Endothelial cell of umbilical vein (primary cell): ENCODE measurements at regions not wholly inside any gene's neighbourhood (a gene's known extent, or its start where the extent isn't known, plus 50 kb on each side); places are given as distances from the start of the nearest gene placed in this dataset.

ENCODE experiments used
- BruUV-seq: library from RNA; stranded (reverse); fragments of 400-500 nt; replicated peaks from 2 replicates; lab custom pipeline; 2021; lab: Mats Ljungman, UMichigan
- CTCF ChIA-PET: fragments of 300-600, 350-600 bp; sonication (Branson Sonifier 250); formaldehyde crosslinking; loops from one replicate; lab custom pipeline; 2021; ENCODE audit warnings: antibody characterized with exemption, inconsistent platforms; lab: Charles Lee
- POLR2A ChIA-PET: fragments of 300-600, 350-600 bp; sonication (Branson Sonifier 250); formaldehyde crosslinking; loops from one replicate; lab custom pipeline; 2021; ENCODE audit warnings: antibody characterized with exemption, inconsistent platforms; lab: Charles Lee
- DNase-seq: peaks from one replicate; pipeline ENCODE4 v3.0.0-alpha.2; 2011; ENCODE audit warnings: low read depth, low spot score
- FAIRE-seq: peaks from 2 replicates; lab custom pipeline; 2011; peaks lifted over from hg19 to GRCh38; lab: Jason Lieb, UNC
- H2AFZ ChIP-seq: 2 replicates; pipeline ENCODE4 v1.6.0; 2012; ENCODE audit warnings: low read depth, low read length, control low read depth, inconsistent platforms
- H3K27ac ChIP-seq: 2 replicates; pipeline ENCODE4 v1.5.1; 2011; ENCODE audit warnings: low read depth, mild to moderate bottlenecking, control low read depth, low read length, moderate library complexity; ENCODE audit not compliant: insufficient read depth
- H3K27me3 ChIP-seq, 2 experiments: 2 replicates each; pipeline versions ENCODE4 v1.6.0 to v1.6.1; 2011; ENCODE audit warnings: low read length in 2 of 2, mixed read lengths in 1 of 2; ENCODE audit not compliant: control insufficient read depth in 2 of 2, insufficient read depth in 2 of 2
- H3K36me3 ChIP-seq, 2 experiments: 2 replicates in 1 of 2; 3 replicates in 1 of 2; pipeline ENCODE4 v1.5.1; 2011; ENCODE audit warnings: low read length in 2 of 2, mild to moderate bottlenecking in 1 of 2, moderate library complexity in 1 of 2; ENCODE audit not compliant: control insufficient read depth in 2 of 2, insufficient read depth in 2 of 2; ENCODE audit errors: extremely low read depth in 1 of 2
- H3K4me1 ChIP-seq: 3 replicates; pipeline ENCODE4 v1.5.1; 2011; ENCODE audit warnings: mild to moderate bottlenecking, low read length; ENCODE audit not compliant: control insufficient read depth, insufficient read depth; ENCODE audit errors: extremely low read depth
- H3K4me2 ChIP-seq: 2 replicates; pipeline ENCODE4 v1.6.1; 2011; ENCODE audit warnings: low read length, control low read depth, mixed read lengths; ENCODE audit not compliant: insufficient read depth
- H3K4me3 ChIP-seq, 3 experiments: fragments of 200-600 bp in 1 of 3; sonication (generic), shearing (Covaris generic) in 1 of 3; replicated peaks in 1 of 3; 2 replicates each; pipeline ENCODE4 v1.5.1; 2011 to 2016; ENCODE audit warnings: control low read depth in 3 of 3, low read length in 3 of 3, mild to moderate bottlenecking in 2 of 3, inconsistent platforms in 1 of 3, low read depth in 1 of 3, moderate library complexity in 1 of 3; ENCODE audit not compliant: insufficient read depth in 1 of 3
- H3K79me2 ChIP-seq: 2 replicates; pipeline ENCODE4 v1.6.0; 2012; ENCODE audit warnings: low read length, inconsistent platforms; ENCODE audit not compliant: control insufficient read depth, insufficient read depth
- H3K9ac ChIP-seq: replicated peaks from 2 replicates; pipeline ENCODE3; 2011; ENCODE audit warnings: low read length, control low read depth; ENCODE audit not compliant: insufficient read depth; ENCODE audit errors: extremely low read depth
- H3K9me1 ChIP-seq: replicated peaks from 3 replicates; pipeline ENCODE4 v1.6.0; 2011; ENCODE audit warnings: mild to moderate bottlenecking, low read length; ENCODE audit not compliant: control insufficient read depth, insufficient read depth; ENCODE audit errors: extremely low read depth
- H3K9me3 ChIP-seq: replicated peaks from 2 replicates; pipeline ENCODE4 v1.5.1; 2012; ENCODE audit warnings: low read length, inconsistent platforms; ENCODE audit not compliant: control insufficient read depth, insufficient read depth
- H4K20me1 ChIP-seq: replicated peaks from 2 replicates; pipeline ENCODE3; 2011; ENCODE audit warnings: mild to moderate bottlenecking, low read length; ENCODE audit not compliant: control insufficient read depth, insufficient read depth; ENCODE audit errors: extremely low read depth
- EZH2 ChIP-seq: IDR thresholded peaks from 2 replicates; pipeline ENCODE4 v1.6.1; 2012; ENCODE audit warnings: borderline replicate concordance, low read depth, mild to moderate bottlenecking, moderate library complexity, low read length, inconsistent platforms; ENCODE audit not compliant: severe bottlenecking
- FOS ChIP-seq: IDR thresholded peaks from 2 replicates; pipeline ENCODE4 v1.6.1; 2011; ENCODE audit warnings: mild to moderate bottlenecking, low read length, moderate library complexity, borderline replicate concordance; ENCODE audit not compliant: insufficient read depth
- GATA2 ChIP-seq: IDR thresholded peaks from 2 replicates; pipeline ENCODE4 v1.7.0; 2011; ENCODE audit warnings: low read depth, mild to moderate bottlenecking, moderate library complexity, mixed read lengths, low read length; ENCODE audit not compliant: insufficient read length, insufficient read depth
- JUN ChIP-seq: IDR thresholded peaks from 2 replicates; pipeline ENCODE4 v1.6.1; 2011; ENCODE audit warnings: borderline replicate concordance, low read depth; ENCODE audit not compliant: insufficient read length, insufficient read depth
- MYC ChIP-seq: IDR thresholded peaks from one replicate; pipeline ENCODE4 v1.6.1; 2011; ENCODE audit warnings: mild to moderate bottlenecking, low read depth, low read length
- POLR2A ChIP-seq: IDR thresholded peaks from 2 replicates; pipeline ENCODE4 v1.6.1; 2012; ENCODE audit warnings: low read depth, mild to moderate bottlenecking, control low read depth, low read length
- POLR2AphosphoS5 ChIP-seq: IDR thresholded peaks from 2 replicates; pipeline ENCODE4 v1.6.1; 2012; ENCODE audit warnings: low read depth, mild to moderate bottlenecking, control low read depth, low read length, moderate library complexity; ENCODE audit not compliant: insufficient read depth
- dilution Hi-C: fragments of 300-500 bp; cut with MboI; formaldehyde crosslinking; loops from one replicate; pipeline ENCODE4 v1.15.0; 2019; ENCODE audit warnings: low sequenced_read_pairs; ENCODE audit not compliant: extremely low pct_ligation_motif_present
- intact Hi-C: fragments of 100-400 bp; cut with micrococcal nuclease; formaldehyde crosslinking; loops from one replicate; pipeline ENCODE4 v1.10.0; 2022
- TF ChIP-seq, protein P1 (sequence below), 2 donors: IDR thresholded peaks; 1 replicate in 1 of 2; 2 replicates in 1 of 2; pipeline ENCODE4 v1.5.1; 2011; ENCODE audit warnings: low read length in 2 of 2, mild to moderate bottlenecking in 2 of 2, moderate library complexity in 2 of 2, control low read depth in 1 of 2, inconsistent platforms in 1 of 2, low read depth in 1 of 2; ENCODE audit not compliant: insufficient read depth in 1 of 2; ENCODE audit errors: extremely low read depth in 1 of 2
- TF ChIP-seq, protein P2 (sequence below): IDR thresholded peaks from 2 replicates; pipeline ENCODE4 v1.6.1; 2011; ENCODE audit not compliant: insufficient read depth, insufficient read length

- H4K20me1 ChIP-seq = no peaks in the 10 kb centered on the region
- no peak overlapping the region for H3K9ac ChIP-seq
- no peaks in the 10 kb centered on the region for H3K27me3 ChIP-seq
- ChIA-PET CTCF (interaction anchor here (0.8 kb wide), 1 partner anchor 16 kb away, joined by 3 read pairs; no protein-coding TSS in a partner anchor), POLR2A (no interaction called here)
- DNase-seq = no peak
- H3K79me2 ChIP-seq = no peaks in the 10 kb centered on the region
- peaks cover 3% of the 10 kb centered on the region for H3K4me1 ChIP-seq
- H3K36me3 ChIP-seq = no peaks in the 10 kb centered on the region
- H3K9me1 ChIP-seq = no peaks in the 10 kb centered on the region
- H3K4me2 ChIP-seq = no peak overlapping the region
- TF ChIP-seq POLR2AphosphoS5 (no peak), POLR2A (no peak), JUN (no peak), FOS (no peak)
- TF ChIP-seq, protein P1, sequence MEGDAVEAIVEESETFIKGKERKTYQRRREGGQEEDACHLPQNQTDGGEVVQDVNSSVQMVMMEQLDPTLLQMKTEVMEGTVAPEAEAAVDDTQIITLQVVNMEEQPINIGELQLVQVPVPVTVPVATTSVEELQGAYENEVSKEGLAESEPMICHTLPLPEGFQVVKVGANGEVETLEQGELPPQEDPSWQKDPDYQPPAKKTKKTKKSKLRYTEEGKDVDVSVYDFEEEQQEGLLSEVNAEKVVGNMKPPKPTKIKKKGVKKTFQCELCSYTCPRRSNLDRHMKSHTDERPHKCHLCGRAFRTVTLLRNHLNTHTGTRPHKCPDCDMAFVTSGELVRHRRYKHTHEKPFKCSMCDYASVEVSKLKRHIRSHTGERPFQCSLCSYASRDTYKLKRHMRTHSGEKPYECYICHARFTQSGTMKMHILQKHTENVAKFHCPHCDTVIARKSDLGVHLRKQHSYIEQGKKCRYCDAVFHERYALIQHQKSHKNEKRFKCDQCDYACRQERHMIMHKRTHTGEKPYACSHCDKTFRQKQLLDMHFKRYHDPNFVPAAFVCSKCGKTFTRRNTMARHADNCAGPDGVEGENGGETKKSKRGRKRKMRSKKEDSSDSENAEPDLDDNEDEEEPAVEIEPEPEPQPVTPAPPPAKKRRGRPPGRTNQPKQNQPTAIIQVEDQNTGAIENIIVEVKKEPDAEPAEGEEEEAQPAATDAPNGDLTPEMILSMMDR (IDR thresholded peaks at IDR 0.05; ENCODE audit: extremely low read depth in 1 of 2, insufficient read depth in 1 of 2, low read depth in 1 of 2, low read length in 2 of 2) = no peak
- intact Hi-C loops = no loop called here
- H3K27ac ChIP-seq = no peak overlapping the region
- no peak overlapping the region for H2AFZ ChIP-seq
- H3K9me3 ChIP-seq = no peaks in the 10 kb centered on the region
- no TSS peak for BruUV-seq
- no peak for FAIRE-seq
- dilution Hi-C loops = no loop called here
- no peak overlapping the region for H3K4me3 ChIP-seq
Observed at GRCh38 chr4:79213010-79213409, 112.9 kb downstream of the NAA11 start.

- BruUV-seq = no TSS peak
- Histone ChIP-seq H3K79me2 (no peaks in the 10 kb centered on the region), H3K27ac (no peak overlapping the region), H3K9ac (no peak overlapping the region), H3K36me3 (no peaks in the 10 kb centered on the region), H4K20me1 (no peaks in the 10 kb centered on the region), H3K27me3 (no peaks in the 10 kb centered on the region), H3K4me3 (no peak overlapping the region), H3K4me2 (no peak overlapping the region), H3K9me3 (no peaks in the 10 kb centered on the region), H3K9me1 (no peaks in the 10 kb centered on the region), H2AFZ (no peak overlapping the region), H3K4me1 (peaks cover 3% of the 10 kb centered on the region)
- intact Hi-C loops (no loop called here), dilution Hi-C loops (no loop called here)
- FAIRE-seq = no peak
- TF ChIP-seq, protein P1 (IDR thresholded peaks at IDR 0.05; ENCODE audit: extremely low read depth in 1 of 2, insufficient read depth in 1 of 2, low read depth in 1 of 2, low read length in 2 of 2) = no peak
- no peak for TF ChIP-seq EZH2
- no peak for TF ChIP-seq POLR2A
- TF ChIP-seq MYC = no peak
- TF ChIP-seq, protein P2, sequence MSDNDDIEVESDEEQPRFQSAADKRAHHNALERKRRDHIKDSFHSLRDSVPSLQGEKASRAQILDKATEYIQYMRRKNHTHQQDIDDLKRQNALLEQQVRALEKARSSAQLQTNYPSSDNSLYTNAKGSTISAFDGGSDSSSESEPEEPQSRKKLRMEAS = no peak
- TF ChIP-seq GATA2 = no peak
- ChIA-PET CTCF (no interaction called here), POLR2A (no interaction called here)
- no peak for DNase-seq
Observed at GRCh38 chr4:79212311-79212710, 113.5 kb downstream of the NAA11 start.
